ENCODE measurements at regions not wholly inside any gene's neighbourhood (a gene's known extent, or its start where the extent isn't known, plus 50 kb on each side); places are given as distances from the start of the nearest gene placed in this dataset.

DNA sequence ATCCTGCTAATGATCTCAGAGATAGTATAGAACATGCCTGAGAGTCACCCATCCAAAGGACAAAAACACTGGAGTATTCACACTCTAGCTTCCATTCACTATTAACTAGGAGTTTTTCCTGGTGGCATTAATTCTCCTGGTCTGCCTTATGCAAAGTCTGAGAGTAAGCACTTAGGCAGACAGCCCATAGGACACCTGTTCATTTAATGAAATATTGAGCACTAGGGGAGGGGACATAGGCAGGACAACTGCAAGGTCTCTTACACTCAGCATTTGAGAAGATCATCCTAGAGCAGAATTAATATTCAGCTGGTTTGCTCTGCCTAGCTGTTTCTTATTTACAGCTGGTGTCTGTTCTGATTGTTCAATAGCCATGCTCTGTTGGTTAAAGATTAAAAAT is 508.5 kb downstream of the CENPC start:
- H3K4me1 Mint-ChIP-seq, result no peaks in the 10 kb centered on the region
- no peak overlapping the region for H3K4me3 Mint-ChIP-seq
- no peaks in the 10 kb centered on the region for H3K36me3 Mint-ChIP-seq
- H3K9me3 Mint-ChIP-seq, result peaks cover 0 to 3% (median 0%) of the 10 kb centered on the region in 3 donors
- H3K27me3 Mint-ChIP-seq, result no peaks in the 10 kb centered on the region
- H3K27ac Mint-ChIP-seq, result no peak overlapping the region

DNA sequence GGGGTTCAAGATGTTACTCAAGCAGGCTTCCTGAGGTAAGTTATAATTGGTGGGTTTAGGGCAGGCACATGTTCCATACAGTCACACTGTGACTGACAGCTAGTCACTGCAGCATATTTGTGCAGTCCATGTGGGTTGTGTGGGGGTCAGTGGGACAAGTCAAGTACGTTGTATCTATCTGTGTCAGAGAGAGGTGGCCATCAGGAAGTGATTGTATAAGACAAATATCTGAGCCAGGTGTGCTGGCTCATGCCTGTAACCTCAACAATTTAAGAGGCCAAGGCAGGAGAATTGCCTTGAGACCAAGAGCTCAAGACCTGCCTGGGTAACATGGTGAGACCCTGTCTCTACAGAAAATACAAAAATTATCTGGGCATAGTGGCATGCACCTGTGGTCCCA is 509.3 kb downstream of the CENPC start:
- Mint-ChIP-seq H3K4me1 (no peaks in the 10 kb centered on the region), H3K9me3 (peaks cover 0 to 3% (median 0%) of the 10 kb centered on the region in 3 donors), H3K27me3 (no peaks in the 10 kb centered on the region), H3K4me3 (no peak overlapping the region), H3K27ac (no peak overlapping the region), H3K36me3 (no peaks in the 10 kb centered on the region)

GRCh38 chr4:67035501-67035900 is 509.8 kb downstream of the CENPC start:
- H3K4me3 Mint-ChIP-seq, result no peak overlapping the region
- H3K36me3 Mint-ChIP-seq, result no peaks in the 10 kb centered on the region
- no peaks in the 10 kb centered on the region for H3K4me1 Mint-ChIP-seq
- peaks cover 0 to 3% (median 0%) of the 10 kb centered on the region in 3 donors for H3K9me3 Mint-ChIP-seq
- no peaks in the 10 kb centered on the region for H3K27me3 Mint-ChIP-seq
- H3K27ac Mint-ChIP-seq, result no peak overlapping the region

- no peaks in the 10 kb centered on the region for H3K4me1 Mint-ChIP-seq
- H3K9me3 Mint-ChIP-seq, result peaks cover 0 to 4% (median 0%) of the 10 kb centered on the region in 3 donors
Measured at GRCh38 chr4:67030636-67031035, 514.7 kb downstream of the CENPC start.

DNA sequence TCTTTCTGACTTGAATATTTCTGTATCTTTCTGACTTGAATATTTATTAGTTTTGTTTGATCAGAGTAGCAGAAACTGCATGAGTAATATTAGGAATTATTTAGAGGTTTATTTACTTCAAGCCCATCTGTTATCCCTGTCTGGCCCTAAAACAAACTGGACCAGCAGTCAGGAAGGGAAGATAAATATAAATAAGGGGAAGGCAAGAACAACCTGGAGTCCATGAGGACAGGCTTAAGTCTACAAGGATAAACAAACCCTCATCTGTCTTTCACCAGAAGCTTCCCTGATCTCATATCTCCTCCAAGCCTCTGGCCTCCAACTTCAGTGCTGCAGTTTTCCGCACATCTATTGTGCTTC is 524.9 kb downstream of the CENPC start:
- Mint-ChIP-seq H3K27me3 (no peaks in the 10 kb centered on the region), H3K9me3 (peaks cover 5 to 12% (median 10%) of the 10 kb centered on the region in 3 donors), H3K4me3 (no peak overlapping the region), H3K36me3 (no peaks in the 10 kb centered on the region), H3K27ac (no peak overlapping the region), H3K4me1 (no peaks in the 10 kb centered on the region)

More at GRCh38 chr4:67030636-67031035, 514.7 kb downstream of the CENPC start:
- no peaks in the 10 kb centered on the region for H3K27me3 Mint-ChIP-seq
- H3K36me3 Mint-ChIP-seq, result no peaks in the 10 kb centered on the region
- no peak overlapping the region for H3K27ac Mint-ChIP-seq
- H3K4me3 Mint-ChIP-seq, result no peak overlapping the region

GRCh38 chr4:67019686-67020437 is 525.4 kb downstream of the CENPC start:
- Mint-ChIP-seq H3K4me3 (no peak overlapping the region), H3K4me1 (no peaks in the 10 kb centered on the region), H3K36me3 (peaks cover under 1% of the 10 kb centered on the region), H3K27ac (no peak overlapping the region), H3K9me3 (peaks cover 5 to 12% (median 10%) of the 10 kb centered on the region in 3 donors), H3K27me3 (no peaks in the 10 kb centered on the region)

GRCh38 chr4:67014592-67014991 is 530.7 kb downstream of the CENPC start:
- Mint-ChIP-seq H3K36me3 (peaks cover 2% of the 10 kb centered on the region), H3K9me3 (peaks cover 10 to 12% (median 11%) of the 10 kb centered on the region in 3 donors), H3K4me3 (no peak overlapping the region), H3K27ac (no peak overlapping the region), H3K27me3 (no peaks in the 10 kb centered on the region), H3K4me1 (no peaks in the 10 kb centered on the region)

DNA sequence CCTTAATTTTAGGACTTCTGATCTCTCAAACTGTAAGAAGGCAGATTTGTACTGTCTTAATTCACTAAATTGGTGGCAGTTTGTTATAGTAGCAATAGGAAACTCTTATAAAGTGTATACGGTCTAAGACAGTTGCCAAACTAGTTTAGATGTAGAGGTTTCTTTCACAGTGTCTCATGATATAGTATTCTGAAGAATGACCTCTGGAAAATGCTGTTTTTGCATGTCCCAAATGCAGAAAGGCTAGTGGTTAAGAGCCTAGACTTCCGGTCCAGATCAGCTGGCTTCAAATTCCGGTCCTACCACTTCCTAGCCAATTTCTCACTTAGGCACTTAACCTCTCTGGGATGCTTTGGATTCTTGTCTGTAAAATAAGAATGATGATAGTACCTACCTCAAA is 538.5 kb downstream of the CENPC start:
- Mint-ChIP-seq H3K9me3 (peaks cover 2 to 7% (median 5%) of the 10 kb centered on the region in 3 donors), H3K36me3 (peaks cover 2% of the 10 kb centered on the region), H3K4me3 (no peak overlapping the region), H3K27ac (no peak overlapping the region), H3K27me3 (no peaks in the 10 kb centered on the region), H3K4me1 (no peaks in the 10 kb centered on the region)

DNA sequence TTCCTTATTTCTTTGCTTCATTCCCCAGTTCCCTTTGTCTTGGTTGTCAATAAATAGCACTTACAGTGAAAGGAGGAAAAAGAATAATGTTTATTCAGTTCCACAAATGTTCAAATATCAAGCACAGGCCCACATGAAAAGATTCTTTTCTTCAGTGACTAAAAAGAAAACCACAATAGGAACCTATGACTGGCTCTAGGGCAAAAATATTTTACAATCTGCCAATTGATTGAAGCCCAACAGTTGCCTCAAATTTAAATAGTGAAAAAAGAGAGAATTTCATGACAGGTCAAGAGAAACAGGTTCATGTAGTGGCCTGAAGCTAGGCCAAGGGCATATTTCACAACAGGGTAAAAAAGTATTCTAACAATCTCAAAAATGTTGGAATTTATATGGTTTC is 553.8 kb downstream of the CENPC start:
- peaks cover 1% of the 10 kb centered on the region for H3K36me3 Mint-ChIP-seq
- no peaks in the 10 kb centered on the region for H3K4me1 Mint-ChIP-seq
- no peaks in the 10 kb centered on the region for H3K27me3 Mint-ChIP-seq
- H3K9me3 Mint-ChIP-seq, result peaks cover 4 to 18% (median 10%) of the 10 kb centered on the region in 3 donors
- no peak overlapping the region for H3K4me3 Mint-ChIP-seq
- H3K27ac Mint-ChIP-seq, result no peak overlapping the region

DNA sequence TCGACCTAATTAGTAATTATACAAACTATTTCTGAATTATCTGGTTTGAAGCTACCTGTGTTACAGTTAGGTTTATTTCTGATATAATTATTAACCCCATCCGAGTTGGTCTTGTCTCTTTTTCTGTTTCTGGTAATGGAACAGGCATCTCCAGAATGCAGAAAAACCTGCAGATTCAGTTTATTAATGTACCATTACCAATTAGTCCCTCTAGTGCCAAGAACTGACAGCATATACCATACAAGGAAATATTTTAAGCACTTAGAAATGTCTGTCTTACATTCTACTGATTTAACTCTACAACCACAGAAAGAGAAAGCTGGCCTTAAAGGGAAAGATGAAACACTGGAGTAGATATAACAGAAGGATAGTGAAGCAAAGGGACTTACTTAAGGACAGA is 570.6 kb downstream of the CENPC start:
- Mint-ChIP-seq H3K27me3 (no peaks in the 10 kb centered on the region), H3K9me3 (peaks cover 0 to 2% (median 0%) of the 10 kb centered on the region in 3 donors), H3K27ac (no peak overlapping the region), H3K4me1 (no peaks in the 10 kb centered on the region), H3K4me3 (no peak overlapping the region), H3K36me3 (no peaks in the 10 kb centered on the region)

DNA sequence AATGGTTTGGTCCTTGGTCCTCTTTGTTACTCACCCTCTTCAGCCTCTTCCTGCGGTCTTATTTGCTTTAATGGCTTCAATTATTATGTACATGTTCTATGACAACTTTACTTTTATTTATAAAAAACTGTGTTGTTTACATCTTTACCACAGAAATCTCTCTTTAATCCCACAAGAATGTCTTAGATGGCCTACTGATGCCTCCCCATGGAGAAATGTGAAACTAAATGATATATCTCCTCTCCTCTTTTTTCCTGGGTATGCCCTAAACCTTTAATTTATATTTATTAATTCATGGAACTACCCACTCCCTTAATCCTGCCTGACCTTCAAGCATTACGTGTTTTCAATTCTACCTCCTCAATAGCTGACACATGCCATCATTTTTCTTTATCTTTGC is 573.2 kb downstream of the CENPC start:
- H3K27ac Mint-ChIP-seq, result no peak overlapping the region
- peaks cover 0 to 2% (median 0%) of the 10 kb centered on the region in 3 donors for H3K9me3 Mint-ChIP-seq
- H3K4me1 Mint-ChIP-seq, result no peaks in the 10 kb centered on the region
- H3K36me3 Mint-ChIP-seq, result no peaks in the 10 kb centered on the region
- no peaks in the 10 kb centered on the region for H3K27me3 Mint-ChIP-seq
- no peak overlapping the region for H3K4me3 Mint-ChIP-seq

DNA sequence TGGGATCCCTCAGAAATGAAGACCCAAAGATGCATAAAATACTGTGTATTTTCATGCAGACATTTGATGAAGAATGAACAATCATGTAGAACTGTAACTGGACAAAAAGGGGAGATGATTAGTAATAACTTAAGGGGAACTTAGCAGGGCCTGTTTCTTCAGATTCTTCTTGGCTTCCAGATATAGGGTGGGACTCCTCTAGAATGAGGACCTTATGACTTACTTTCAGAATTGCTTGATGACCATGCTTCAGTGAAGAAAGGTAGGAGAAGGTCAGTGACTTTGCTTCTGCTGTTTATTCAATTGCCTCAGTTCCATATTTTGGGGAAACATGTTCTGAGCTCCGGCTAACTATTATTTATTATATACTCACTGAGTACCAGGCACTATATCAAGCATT is 580.8 kb downstream of the CENPC start:
- no peak overlapping the region for H3K27ac Mint-ChIP-seq
- H3K27me3 Mint-ChIP-seq, result no peaks in the 10 kb centered on the region
- peaks cover 0 to 4% (median 0%) of the 10 kb centered on the region in 3 donors for H3K9me3 Mint-ChIP-seq
- H3K36me3 Mint-ChIP-seq, result no peaks in the 10 kb centered on the region
- no peaks in the 10 kb centered on the region for H3K4me1 Mint-ChIP-seq
- no peak overlapping the region for H3K4me3 Mint-ChIP-seq

DNA sequence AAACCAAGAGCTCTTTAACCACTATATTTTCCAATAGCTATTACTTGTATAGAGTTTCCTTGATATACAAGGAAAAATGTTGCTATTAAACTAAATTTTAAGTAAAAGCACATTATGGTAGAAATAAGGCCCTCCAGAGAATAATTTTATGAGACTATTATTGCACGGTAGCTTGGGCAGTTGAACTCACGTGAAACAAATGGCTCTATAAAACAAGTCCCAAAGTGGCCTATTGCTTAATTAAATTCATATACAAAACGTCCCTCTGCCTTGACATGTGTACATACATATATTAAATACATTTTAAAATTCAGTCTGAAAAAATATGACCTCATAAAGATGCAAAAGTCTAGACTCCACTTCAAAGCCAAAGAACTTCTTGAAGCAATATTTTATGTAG is 582.2 kb downstream of the CENPC start:
- H3K4me1 Mint-ChIP-seq, result no peaks in the 10 kb centered on the region
- H3K9me3 Mint-ChIP-seq, result peaks cover 0 to 4% (median 0%) of the 10 kb centered on the region in 3 donors
- no peak overlapping the region for H3K27ac Mint-ChIP-seq
- no peaks in the 10 kb centered on the region for H3K36me3 Mint-ChIP-seq
- H3K27me3 Mint-ChIP-seq, result no peaks in the 10 kb centered on the region
- no peak overlapping the region for H3K4me3 Mint-ChIP-seq

DNA sequence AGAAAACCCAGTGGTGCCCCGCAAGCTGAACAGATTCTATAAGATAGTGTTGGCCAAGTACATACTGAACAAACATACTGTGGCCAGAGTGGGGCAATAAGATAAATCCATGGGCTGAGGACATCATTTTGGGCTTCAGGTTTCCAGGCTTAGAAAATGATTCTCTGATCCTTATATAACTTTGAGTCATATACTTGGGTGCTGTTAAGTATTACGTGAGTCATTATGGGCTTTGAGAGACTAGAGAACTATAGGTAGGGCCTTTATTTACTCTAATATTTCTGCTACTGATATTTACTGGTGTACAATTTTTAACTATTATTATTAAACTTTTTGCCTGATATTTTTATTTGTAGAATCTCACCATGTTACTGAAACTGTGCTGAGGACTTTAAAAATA is 586.1 kb downstream of the CENPC start:
- Mint-ChIP-seq H3K27ac (no peak overlapping the region), H3K4me3 (no peak overlapping the region), H3K27me3 (no peaks in the 10 kb centered on the region), H3K9me3 (peaks cover 0 to 4% (median 3%) of the 10 kb centered on the region in 3 donors), H3K36me3 (no peaks in the 10 kb centered on the region), H3K4me1 (peaks cover 0 to 2% (median 0%) of the 10 kb centered on the region in 3 donors)

GRCh38 chr4:66956852-66957251 is 588.5 kb downstream of the CENPC start:
- Mint-ChIP-seq H3K4me1 (peaks cover 0 to 5% (median 1%) of the 10 kb centered on the region in 3 donors), H3K4me3 (no peak overlapping the region), H3K27ac (no peak overlapping the region), H3K36me3 (no peaks in the 10 kb centered on the region), H3K9me3 (peaks cover 0 to 6% (median 4%) of the 10 kb centered on the region in 3 donors), H3K27me3 (no peaks in the 10 kb centered on the region)

DNA sequence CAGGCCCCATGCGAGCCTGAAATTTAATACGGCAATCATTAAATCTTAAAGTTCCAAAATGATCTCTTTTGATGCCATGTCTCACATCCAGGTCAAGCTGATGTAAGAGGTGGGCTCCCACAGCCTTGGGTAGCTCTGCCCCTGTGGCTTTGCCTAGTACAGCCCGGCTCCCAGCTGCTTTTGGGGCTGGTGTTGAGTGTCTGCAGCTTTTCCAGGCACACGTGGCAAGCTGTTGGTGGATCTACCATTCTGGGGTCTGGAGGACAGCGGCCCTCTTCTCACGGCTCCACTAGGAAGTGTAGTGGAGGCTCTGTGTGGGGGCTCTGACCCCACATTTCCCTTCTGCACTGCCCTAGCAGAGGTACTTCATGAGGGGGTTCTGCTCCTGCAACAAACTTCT is 588.9 kb downstream of the CENPC start:
- H3K36me3 Mint-ChIP-seq, result no peaks in the 10 kb centered on the region
- H3K27me3 Mint-ChIP-seq, result no peaks in the 10 kb centered on the region
- H3K27ac Mint-ChIP-seq, result no peak overlapping the region
- no peak overlapping the region for H3K4me3 Mint-ChIP-seq
- peaks cover 0 to 6% (median 1%) of the 10 kb centered on the region in 3 donors for H3K4me1 Mint-ChIP-seq
- peaks cover 0 to 6% (median 4%) of the 10 kb centered on the region in 3 donors for H3K9me3 Mint-ChIP-seq

Measured in IgD-negative memory B cell (primary cell).